H1 (cell line): ENCODE measurements at regions not wholly inside any gene's neighbourhood (a gene's known extent, or its start where the extent isn't known, plus 50 kb on each side); places are given as distances from the start of the nearest gene placed in this dataset.

ENCODE experiments used
- CTCF ChIA-PET: fragments of 300-600 bp; sonication (Branson Sonifier 250); formaldehyde crosslinking; loops from one replicate; lab custom pipeline; 2021; ENCODE audit not compliant: partially characterized antibody; lab: Charles Lee
- POLR2A ChIA-PET: fragments of 300-600 bp; sonication (Branson Sonifier 250); formaldehyde crosslinking; loops from one replicate; lab custom pipeline; 2021; ENCODE audit warnings: inconsistent platforms; ENCODE audit not compliant: partially characterized antibody; lab: Charles Lee
- DNase-seq, 2 experiments: peaks; one replicate each; pipeline versions ENCODE4 v3.0.0 to v3.0.0-alpha.2; 2010 to 2022; ENCODE audit warnings: low spot score in 2 of 2, low read depth in 1 of 2, mixed read lengths in 1 of 2
- FAIRE-seq: peaks from 2 replicates; lab custom pipeline; 2011; peaks lifted over from hg19 to GRCh38; lab: Jason Lieb, UNC
- H2AFZ ChIP-seq: 2 replicates; pipeline ENCODE4 v1.8.1; 2012; ENCODE audit warnings: low read length, inconsistent platforms
- H2AK5ac ChIP-seq: 2 replicates; pipeline ENCODE4 v1.6.1; 2013; ENCODE audit warnings: low read depth, low read length
- H2BK120ac ChIP-seq: replicated peaks from 2 replicates; pipeline ENCODE3; 2013; ENCODE audit warnings: low read depth, low read length, inconsistent platforms
- H2BK12ac ChIP-seq: 2 replicates; pipeline ENCODE4 v1.6.1; 2013; ENCODE audit warnings: low read depth, low read length
- H2BK15ac ChIP-seq: 2 replicates; pipeline ENCODE4 v1.6.1; 2013; ENCODE audit warnings: low read length
- H2BK20ac ChIP-seq: 2 replicates; pipeline ENCODE4 v1.6.1; 2013; ENCODE audit warnings: low read length
- H2BK5ac ChIP-seq: 2 replicates; pipeline ENCODE4 v1.6.1; 2013; ENCODE audit warnings: low read depth, low read length
- H3K14ac ChIP-seq: 2 replicates; pipeline ENCODE4 v1.6.1; 2013; ENCODE audit warnings: inconsistent platforms; ENCODE audit not compliant: insufficient read length
- H3K18ac ChIP-seq: 2 replicates; pipeline ENCODE4 v1.6.1; 2013; ENCODE audit warnings: low read length; ENCODE audit errors: extremely low read depth
- H3K23ac ChIP-seq: 2 replicates; pipeline ENCODE4 v1.6.1; 2013; ENCODE audit warnings: inconsistent platforms; ENCODE audit not compliant: insufficient read length
- H3K23me2 ChIP-seq: 2 replicates; pipeline ENCODE4 v1.6.1; 2013; ENCODE audit warnings: low read depth, low read length
- H3K27ac ChIP-seq: 2 replicates; pipeline ENCODE4 v1.6.1; 2011; ENCODE audit warnings: low read depth, low read length, inconsistent platforms
- H3K27me3 ChIP-seq, 4 experiments: replicated peaks in 1 of 4; 1 replicate in 1 of 4; 2 replicates in 3 of 4; pipeline versions ENCODE4 v1.6.1 to v1.8.1; 2011 to 2013; ENCODE audit warnings: low read length in 3 of 4, mild to moderate bottlenecking in 3 of 4, inconsistent platforms in 2 of 4, mixed read lengths in 2 of 4, moderate library complexity in 1 of 4; ENCODE audit not compliant: control insufficient read depth in 3 of 4, insufficient read depth in 3 of 4; ENCODE audit errors: extremely low read depth in 1 of 4
- H3K36me3 ChIP-seq, 4 experiments: 2 replicates each; pipeline versions ENCODE4 v1.6.1 to v1.8.1; 2011 to 2013; ENCODE audit warnings: mild to moderate bottlenecking in 4 of 4, low read length in 3 of 4, moderate library complexity in 2 of 4, control low read depth in 1 of 4, inconsistent platforms in 1 of 4; ENCODE audit not compliant: insufficient read depth in 4 of 4, control insufficient read depth in 2 of 4
- H3K4ac ChIP-seq: replicated peaks from 2 replicates; pipeline ENCODE3; 2013; ENCODE audit warnings: low read length, low read depth, mixed read lengths, inconsistent platforms; ENCODE audit not compliant: insufficient read length
- H3K4me1 ChIP-seq, 4 experiments: replicated peaks in 1 of 4; 1 replicate in 1 of 4; 2 replicates in 3 of 4; pipeline versions ENCODE4 v1.6.1 to v1.8.1; 2011 to 2013; ENCODE audit warnings: low read length in 3 of 4, inconsistent platforms in 2 of 4, mixed read lengths in 1 of 4; ENCODE audit not compliant: insufficient read depth in 4 of 4, control insufficient read depth in 3 of 4
- H3K4me2 ChIP-seq, 2 experiments: 2 replicates each; pipeline versions ENCODE4 v1.6.1 to v1.8.1; 2011 to 2013; ENCODE audit warnings: low read depth in 2 of 2, low read length in 2 of 2, control low read depth in 1 of 2, inconsistent platforms in 1 of 2, mild to moderate bottlenecking in 1 of 2; ENCODE audit not compliant: insufficient read depth in 1 of 2
- H3K4me3 ChIP-seq, 4 experiments: fragments of 200-600, 300-600 bp in 1 of 4; sonication (generic), shearing (Covaris generic), sonication (Bioruptor Twin) in 1 of 4; 2 replicates each; pipeline versions ENCODE4 v1.5.1 to v1.8.1; 2011 to 2016; ENCODE audit warnings: low read length in 4 of 4, low read depth in 3 of 4, control low read depth in 2 of 4, inconsistent platforms in 2 of 4, mild to moderate bottlenecking in 2 of 4, mixed read lengths in 1 of 4, moderate library complexity in 1 of 4; ENCODE audit not compliant: insufficient read depth in 2 of 4; ENCODE audit errors: extremely low read depth in 1 of 4
- H3K56ac ChIP-seq: replicated peaks from 2 replicates; pipeline ENCODE3; 2013; ENCODE audit warnings: low read depth, mild to moderate bottlenecking, mixed read lengths, low read length, inconsistent platforms; ENCODE audit not compliant: insufficient read length
- H3K79me1 ChIP-seq: 2 replicates; pipeline ENCODE4 v1.6.1; 2013; ENCODE audit warnings: low read depth, low read length, control low read depth
- H3K79me2 ChIP-seq, 2 experiments: 2 replicates each; pipeline versions ENCODE4 v1.6.1 to v1.8.1; 2012 to 2013; ENCODE audit warnings: low read length in 2 of 2, mild to moderate bottlenecking in 2 of 2, inconsistent platforms in 1 of 2; ENCODE audit not compliant: insufficient read depth in 2 of 2, control insufficient read depth in 1 of 2
- H3K9ac ChIP-seq, 4 experiments: replicated peaks in 1 of 4; 1 replicate in 1 of 4; 2 replicates in 3 of 4; pipeline versions ENCODE4 v1.6.1 to v1.8.1; 2011 to 2013; ENCODE audit warnings: low read depth in 3 of 4, low read length in 3 of 4, control low read depth in 2 of 4, mild to moderate bottlenecking in 2 of 4, moderate library complexity in 2 of 4, inconsistent platforms in 1 of 4; ENCODE audit errors: extremely low read depth in 1 of 4
- H3K9me3 ChIP-seq, 2 experiments: 2 replicates each; pipeline versions ENCODE4 v1.6.1 to v1.8.1; 2012 to 2013; ENCODE audit warnings: mild to moderate bottlenecking in 2 of 2, moderate library complexity in 2 of 2, control low read depth in 1 of 2, inconsistent platforms in 1 of 2, low read depth in 1 of 2, low read length in 1 of 2, mixed read lengths in 1 of 2; ENCODE audit not compliant: insufficient read depth in 2 of 2
- H4K20me1 ChIP-seq, 2 experiments: replicated peaks in 1 of 2; 2 replicates each; pipeline versions ENCODE3 to v1.8.1; 2011 to 2013; ENCODE audit warnings: inconsistent platforms in 2 of 2, low read length in 2 of 2, mild to moderate bottlenecking in 1 of 2; ENCODE audit not compliant: insufficient read depth in 2 of 2, control insufficient read depth in 1 of 2
- H4K5ac ChIP-seq: 2 replicates; pipeline ENCODE4 v1.6.1; 2013; ENCODE audit warnings: low read length, low read depth, mixed read lengths, inconsistent platforms; ENCODE audit not compliant: insufficient read length
- H4K8ac ChIP-seq: 2 replicates; pipeline ENCODE4 v1.8.0; 2013; ENCODE audit warnings: mild to moderate bottlenecking, moderate library complexity, low read length, inconsistent platforms; ENCODE audit not compliant: insufficient read depth; ENCODE audit errors: extremely low read depth
- H4K91ac ChIP-seq: replicated peaks from 2 replicates; pipeline ENCODE3; 2013; ENCODE audit warnings: low read length, mixed read lengths, inconsistent platforms; ENCODE audit not compliant: insufficient read length
- ASH2L ChIP-seq: fragments of 200-600, 300-600 bp; sonication (generic); IDR thresholded peaks from one replicate; pipeline ENCODE4 v1.7.1; 2017; ENCODE audit warnings: low read length
- BCL11A ChIP-seq, 2 experiments: IDR thresholded peaks; one replicate each; pipeline ENCODE4 v1.6.1; 2011; ENCODE audit warnings: low read depth in 2 of 2, low read length in 2 of 2, mild to moderate bottlenecking in 2 of 2
- BRCA1 ChIP-seq: IDR thresholded peaks from 2 replicates; pipeline ENCODE4 v1.6.1; 2012; ENCODE audit warnings: low read depth, low read length, improper control_type of control experiment
- CBX5 ChIP-seq: fragments of 300-800, 300-1000 bp; sonication (generic); IDR thresholded peaks from 2 replicates; pipeline ENCODE4 v1.7.1; 2016; ENCODE audit warnings: antibody characterized with exemption, low read length, low read depth
- CBX8 ChIP-seq: fragments of 300-800, 300-1000 bp; sonication (generic); IDR thresholded peaks from 2 replicates; pipeline ENCODE4 v1.7.1; 2016; ENCODE audit warnings: low read depth, low read length, borderline replicate concordance
- CEBPB ChIP-seq: IDR thresholded peaks from 2 replicates; pipeline ENCODE4 v1.6.1; 2012; ENCODE audit warnings: low read depth, low read length
- FOSL1 ChIP-seq: IDR thresholded peaks from 2 replicates; pipeline ENCODE4 v1.6.1; 2011; ENCODE audit warnings: mild to moderate bottlenecking, low read depth, low read length, moderate library complexity; ENCODE audit not compliant: insufficient read depth
- JUN ChIP-seq: IDR thresholded peaks from 2 replicates; pipeline ENCODE4 v1.6.1; 2011; ENCODE audit warnings: low read depth, mild to moderate bottlenecking, improper control_type of control experiment, low read length
- KDM4A ChIP-seq: IDR thresholded peaks from one replicate; pipeline ENCODE4 v1.7.1; 2012; ENCODE audit warnings: low read depth, mild to moderate bottlenecking, moderate library complexity, low read length, inconsistent platforms; ENCODE audit not compliant: severe bottlenecking
- MAFK ChIP-seq: IDR thresholded peaks from 2 replicates; pipeline ENCODE4 v1.6.1; 2012; ENCODE audit warnings: low read depth, mild to moderate bottlenecking, improper control_type of control experiment, low read length
- RAD21 ChIP-seq, 2 experiments: IDR thresholded peaks in 1 of 2; conservative IDR thresholded peaks in 1 of 2; 2 replicates each; pipeline ENCODE4 v1.6.1; 2011; ENCODE audit warnings: low read depth in 2 of 2, low read length in 2 of 2, improper control_type of control experiment in 1 of 2, inconsistent platforms in 1 of 2, mild to moderate bottlenecking in 1 of 2, moderate library complexity in 1 of 2
- RXRA ChIP-seq: IDR thresholded peaks from 2 replicates; pipeline ENCODE4 v1.6.1; 2011; ENCODE audit warnings: low read depth, mild to moderate bottlenecking, low read length, moderate library complexity; ENCODE audit not compliant: insufficient read depth
- SAP30 ChIP-seq: fragments of 300-600 bp; sonication (generic); IDR thresholded peaks from 2 replicates; pipeline ENCODE4 v1.7.1; 2012; ENCODE audit warnings: low read length, moderate library complexity, mild to moderate bottlenecking, inconsistent platforms; ENCODE audit not compliant: insufficient read depth, insufficient replicate concordance
- SP4 ChIP-seq: IDR thresholded peaks from 2 replicates; pipeline ENCODE4 v1.6.1; 2012; ENCODE audit warnings: low read length, inconsistent platforms
- SRF ChIP-seq: IDR thresholded peaks from 2 replicates; pipeline ENCODE4 v1.6.1; 2011; ENCODE audit warnings: mild to moderate bottlenecking, low read depth, low read length, moderate library complexity
- YY1 ChIP-seq: IDR thresholded peaks from 2 replicates; pipeline ENCODE4 v1.6.1; 2011; ENCODE audit warnings: low read depth, mild to moderate bottlenecking, low read length
- WGBS, 2 experiments: shearing (Covaris generic) in 1 of 2; methylation state at CpG; one replicate each; pipeline versions ENCODE4 v1.1.6 to v1.1.7; 2013 to 2015; ENCODE audit warnings: low lambda C conversion rate in 2 of 2, mixed read lengths in 2 of 2, inconsistent platforms in 1 of 2, low coverage in 1 of 2, missing lambda C conversion rate in 1 of 2; ENCODE audit not compliant: insufficient replicate concordance in 2 of 2, insufficient coverage in 1 of 2, insufficient read length in 1 of 2; ENCODE audit errors: extremely low coverage in 1 of 2, missing lambda C conversion rate in 1 of 2; 5-methylcytosine and 5-hydroxymethylcytosine counted together

- no peaks in the 10 kb centered on the region for H3K27me3 ChIP-seq
- no peak overlapping the region for H3K9ac ChIP-seq
- H2BK120ac ChIP-seq, result no peak overlapping the region
- no peak overlapping the region for H3K18ac ChIP-seq
- 85% methylated on average over 3 of the region's 3 CpGs; no CpG with 5 or more reads in 1 of the 2 experiments for whole genome bisulfite sequencing, 2 experiments
- no peak overlapping the region for H2BK12ac ChIP-seq
- TF ChIP-seq RAD21 (IDR thresholded peaks at IDR 0.05 in 1 of 2, conservative IDR thresholded peaks at IDR 0.05 in 1 of 2; ENCODE audit: low read depth in 2 of 2, low read length in 2 of 2) (no peak), SRF (no peak), SP4 (no peak), RXRA (no peak), MAFK (no peak), BCL11A (IDR thresholded peaks at IDR 0.05; ENCODE audit: low read depth in 2 of 2, low read length in 2 of 2) (no peak), ASH2L (no peak), SAP30 (no peak), BRCA1 (no peak), FOSL1 (no peak), KDM4A (no peak), CBX8 (no peak), CEBPB (no peak), CBX5 (no peak), JUN (no peak), YY1 (no peak)
- H3K4ac ChIP-seq, result no peak overlapping the region
- ChIA-PET POLR2A (no interaction called here), CTCF (interaction anchor here (0.9 to 1.0 kb wide), 2 partner anchors 21 to 25 kb away, joined by 3 read pairs; no protein-coding TSS in a partner anchor)
- H3K56ac ChIP-seq, result no peak overlapping the region
- no peaks in the 10 kb centered on the region for H3K23me2 ChIP-seq
- no peak overlapping the region for H3K4me3 ChIP-seq
- H2BK20ac ChIP-seq, result no peak overlapping the region
- no peaks in the 10 kb centered on the region for H4K20me1 ChIP-seq
- no peak overlapping the region for H3K23ac ChIP-seq
- H3K79me2 ChIP-seq, result no peaks in the 10 kb centered on the region
- no peak overlapping the region for H2BK15ac ChIP-seq
- H4K91ac ChIP-seq, result no peak overlapping the region
- H3K4me1 ChIP-seq, result peaks cover 0 to 3% (median 0%) of the 10 kb centered on the region in 4 experiments; a peak in 1 of 7 replicates
- no peak overlapping the region for H3K4me2 ChIP-seq
- no peaks in the 10 kb centered on the region for H3K36me3 ChIP-seq
- no peaks in the 10 kb centered on the region for H3K9me3 ChIP-seq
- DNase-seq (no peak), FAIRE-seq (no peak)
- H2AFZ ChIP-seq, result no peak overlapping the region
- H2BK5ac ChIP-seq, result no peak overlapping the region
- H3K14ac ChIP-seq, result no peak overlapping the region
- H4K5ac ChIP-seq, result no peak overlapping the region
- no peak overlapping the region for H2AK5ac ChIP-seq
- no peak overlapping the region for H4K8ac ChIP-seq
- no peaks in the 10 kb centered on the region for H3K79me1 ChIP-seq
- no peak overlapping the region for H3K27ac ChIP-seq
Measured at GRCh38 chr6:50984135-50984534, 165.5 kb downstream of the TFAP2B start.
